Activated T-helper 1 cell treated with anti-CD3 and anti-CD28 coated beads, Interleukin-12 subunit alpha, Interleukin-12 subunit beta, Interleukin-2, Interleukin-4 antibody, amounts not matched to agents 30 ng/mL and 10 ng/mL and 1 ng/mL, durations not matched to agents 14 hours and 24 hours and 36 hours (primary cell): ENCODE measurements at regions not wholly inside any gene's neighbourhood (a gene's known extent, or its start where the extent isn't known, plus 50 kb on each side); places are given as distances from the start of the nearest gene placed in this dataset.

Source experiments
- DNase-seq: peaks from one replicate; pipeline ENCODE4 v3.0.0; 2021; ENCODE audit warnings: low spot score
- H3K27ac Mint-ChIP-seq: one replicate; pipeline ENCODE4 v1.8.0; 2021; ENCODE audit warnings: mild to moderate bottlenecking, mixed read lengths
- H3K27me3 Mint-ChIP-seq: one replicate; pipeline ENCODE4 v1.8.0; 2022; ENCODE audit warnings: mild to moderate bottlenecking, moderate library complexity, mixed read lengths; ENCODE audit not compliant: insufficient read depth
- H3K36me3 Mint-ChIP-seq: one replicate; pipeline ENCODE4 v1.8.0; 2021; ENCODE audit warnings: low read depth, mixed read lengths
- H3K4me1 Mint-ChIP-seq: one replicate; pipeline ENCODE4 v1.8.0; 2021; ENCODE audit warnings: low read depth, mixed read lengths
- H3K4me3 Mint-ChIP-seq: one replicate; pipeline ENCODE4 v1.8.0; 2021; ENCODE audit warnings: mild to moderate bottlenecking, moderate library complexity, mixed read lengths
- H3K9me3 Mint-ChIP-seq: one replicate; pipeline ENCODE4 v1.8.0; 2021; ENCODE audit warnings: mixed read lengths
- intact Hi-C: fragments of 100-400 bp; cut with micrococcal nuclease; formaldehyde crosslinking; loops from one replicate; pipeline ENCODE4 v1.15.1; 2024

GRCh38 chr12:104852896-104853295, 105.2 kb downstream of the SLC41A2 start:
- H3K36me3 Mint-ChIP-seq: peaks cover 3% of the 10 kb centered on the region
- intact Hi-C loops: no loop called here
- H3K27ac Mint-ChIP-seq: no peak overlapping the region
- peaks cover 9% of the 10 kb centered on the region for H3K27me3 Mint-ChIP-seq
- H3K4me3 Mint-ChIP-seq: no peak overlapping the region
- H3K9me3 Mint-ChIP-seq: no peaks in the 10 kb centered on the region
- no peak for DNase-seq
- H3K4me1 Mint-ChIP-seq: no peaks in the 10 kb centered on the region

GRCh38 chr12:104852102-104852501, 106.0 kb downstream of the SLC41A2 start:
- peaks cover 9% of the 10 kb centered on the region for H3K27me3 Mint-ChIP-seq
- no peak for DNase-seq
- H3K4me3 Mint-ChIP-seq: no peak overlapping the region
- peaks cover 3% of the 10 kb centered on the region for H3K36me3 Mint-ChIP-seq
- intact Hi-C loops: no loop called here
- no peaks in the 10 kb centered on the region for H3K4me1 Mint-ChIP-seq
- H3K9me3 Mint-ChIP-seq: no peaks in the 10 kb centered on the region
- no peak overlapping the region for H3K27ac Mint-ChIP-seq

- Mint-ChIP-seq H3K9me3 (no peaks in the 10 kb centered on the region), H3K4me1 (no peaks in the 10 kb centered on the region), H3K4me3 (no peak overlapping the region), H3K27ac (no peak overlapping the region), H3K27me3 (peaks cover 10% of the 10 kb centered on the region), H3K36me3 (peaks cover 3% of the 10 kb centered on the region)
- no peak for DNase-seq
- intact Hi-C loops: no loop called here
These were observed 107.3 kb downstream of the SLC41A2 start for GRCh38 chr12:104850781-104851180.

GRCh38 chr12:104846056-104846767, 111.9 kb downstream of the SLC41A2 start:
- intact Hi-C loops: no loop called here
- peaks cover 10% of the 10 kb centered on the region for H3K36me3 Mint-ChIP-seq
- H3K9me3 Mint-ChIP-seq: no peaks in the 10 kb centered on the region

GRCh38 chr12:104844123-104844522, 114.0 kb downstream of the SLC41A2 start:
- H3K27me3 Mint-ChIP-seq: peaks cover 10% of the 10 kb centered on the region
- intact Hi-C loops: no loop called here
- no peak overlapping the region for H3K4me3 Mint-ChIP-seq
- H3K36me3 Mint-ChIP-seq: peaks cover 9% of the 10 kb centered on the region
- no peak for DNase-seq
- H3K9me3 Mint-ChIP-seq: no peaks in the 10 kb centered on the region
- no peaks in the 10 kb centered on the region for H3K4me1 Mint-ChIP-seq
- H3K27ac Mint-ChIP-seq: no peak overlapping the region

More at GRCh38 chr12:104846056-104846767, 111.9 kb downstream of the SLC41A2 start:
- Mint-ChIP-seq H3K27ac (no peak overlapping the region), H3K4me1 (no peaks in the 10 kb centered on the region), H3K27me3 (peaks cover 10% of the 10 kb centered on the region), H3K4me3 (no peak overlapping the region)
- no peak for DNase-seq

- Mint-ChIP-seq H3K4me1 (no peaks in the 10 kb centered on the region), H3K4me3 (no peak overlapping the region)
- intact Hi-C loops: no loop called here
These were observed 117.8 kb downstream of the SLC41A2 start for GRCh38 chr12:104840262-104840661.

GRCh38 chr12:104835317-104835716, 122.8 kb downstream of the SLC41A2 start:
- intact Hi-C loops: no loop called here

More at GRCh38 chr12:104840262-104840661, 117.8 kb downstream of the SLC41A2 start:
- Mint-ChIP-seq H3K36me3 (peaks cover 6% of the 10 kb centered on the region), H3K27me3 (peaks cover 3% of the 10 kb centered on the region), H3K9me3 (no peaks in the 10 kb centered on the region), H3K27ac (no peak overlapping the region)
- DNase-seq: no peak

GRCh38 chr12:104834607-104835006, 123.5 kb downstream of the SLC41A2 start:
- Mint-ChIP-seq H3K9me3 (no peaks in the 10 kb centered on the region), H3K4me1 (no peaks in the 10 kb centered on the region), H3K36me3 (peaks cover 7% of the 10 kb centered on the region), H3K27me3 (peaks cover 4% of the 10 kb centered on the region), H3K27ac (no peak overlapping the region), H3K4me3 (no peak overlapping the region)
- no peak for DNase-seq
- intact Hi-C loops: no loop called here

More at GRCh38 chr12:104835317-104835716, 122.8 kb downstream of the SLC41A2 start:
- H3K27me3 Mint-ChIP-seq: peaks cover 6% of the 10 kb centered on the region
- H3K27ac Mint-ChIP-seq: no peak overlapping the region
- no peaks in the 10 kb centered on the region for H3K9me3 Mint-ChIP-seq
- H3K4me3 Mint-ChIP-seq: no peak overlapping the region
- H3K4me1 Mint-ChIP-seq: no peaks in the 10 kb centered on the region
- DNase-seq: no peak
- peaks cover 7% of the 10 kb centered on the region for H3K36me3 Mint-ChIP-seq

GRCh38 chr12:104833756-104834155, 124.3 kb downstream of the SLC41A2 start:
- intact Hi-C loops: no loop called here
- no peaks in the 10 kb centered on the region for H3K9me3 Mint-ChIP-seq
- no peak for DNase-seq
- H3K4me1 Mint-ChIP-seq: no peaks in the 10 kb centered on the region
- H3K36me3 Mint-ChIP-seq: peaks cover 7% of the 10 kb centered on the region
- H3K27ac Mint-ChIP-seq: no peak overlapping the region
- no peak overlapping the region for H3K4me3 Mint-ChIP-seq
- H3K27me3 Mint-ChIP-seq: peaks cover 4% of the 10 kb centered on the region

GRCh38 chr12:104828015-104828414, 130.1 kb downstream of the SLC41A2 start:
- DNase-seq: no peak
- no peaks in the 10 kb centered on the region for H3K27me3 Mint-ChIP-seq
- intact Hi-C loops: loop anchor here (5.0 kb wide), 1 partner anchor 446 kb away; no protein-coding TSS in a partner anchor
- peaks cover 13% of the 10 kb centered on the region for H3K36me3 Mint-ChIP-seq
- H3K4me3 Mint-ChIP-seq: no peak overlapping the region
- peaks cover 1% of the 10 kb centered on the region for H3K4me1 Mint-ChIP-seq
- H3K27ac Mint-ChIP-seq: no peak overlapping the region
- peaks cover 14% of the 10 kb centered on the region for H3K9me3 Mint-ChIP-seq

- Mint-ChIP-seq H3K36me3 (peaks cover 12% of the 10 kb centered on the region), H3K27ac (no peak overlapping the region), H3K9me3 (peaks cover 14% of the 10 kb centered on the region), H3K4me1 (peaks cover 5% of the 10 kb centered on the region), H3K4me3 (no peak overlapping the region), H3K27me3 (no peaks in the 10 kb centered on the region)
- no peak for DNase-seq
- intact Hi-C loops: loop anchor here (5.0 kb wide), 1 partner anchor 445 kb away; no protein-coding TSS in a partner anchor
These were observed 130.5 kb downstream of the SLC41A2 start for GRCh38 chr12:104827587-104827986.

- H3K4me3 Mint-ChIP-seq: no peak overlapping the region
- peaks cover 14% of the 10 kb centered on the region for H3K9me3 Mint-ChIP-seq
- no peaks in the 10 kb centered on the region for H3K27me3 Mint-ChIP-seq
- no peak for DNase-seq
- H3K27ac Mint-ChIP-seq: no peak overlapping the region
- H3K36me3 Mint-ChIP-seq: peaks cover 10% of the 10 kb centered on the region
- peaks cover 8% of the 10 kb centered on the region for H3K4me1 Mint-ChIP-seq
- intact Hi-C loops: loop anchor here (5.0 kb wide), 1 partner anchor 443 kb away; no protein-coding TSS in a partner anchor
These were observed 132.7 kb downstream of the SLC41A2 start for GRCh38 chr12:104825408-104825807.

- H3K36me3 Mint-ChIP-seq: peaks cover 10% of the 10 kb centered on the region
- no peak for DNase-seq
- H3K27me3 Mint-ChIP-seq: no peaks in the 10 kb centered on the region
- intact Hi-C loops: no loop called here
- H3K9me3 Mint-ChIP-seq: peaks cover 14% of the 10 kb centered on the region
- H3K4me3 Mint-ChIP-seq: no peak overlapping the region
- peaks cover 8% of the 10 kb centered on the region for H3K4me1 Mint-ChIP-seq
- no peak overlapping the region for H3K27ac Mint-ChIP-seq
These were observed 134.1 kb downstream of the SLC41A2 start for GRCh38 chr12:104823985-104824461.
